ENCODE measurements at regions not wholly inside any gene's neighbourhood (a gene's known extent, or its start where the extent isn't known, plus 50 kb on each side); places are given as distances from the start of the nearest gene placed in this dataset.

DNA sequence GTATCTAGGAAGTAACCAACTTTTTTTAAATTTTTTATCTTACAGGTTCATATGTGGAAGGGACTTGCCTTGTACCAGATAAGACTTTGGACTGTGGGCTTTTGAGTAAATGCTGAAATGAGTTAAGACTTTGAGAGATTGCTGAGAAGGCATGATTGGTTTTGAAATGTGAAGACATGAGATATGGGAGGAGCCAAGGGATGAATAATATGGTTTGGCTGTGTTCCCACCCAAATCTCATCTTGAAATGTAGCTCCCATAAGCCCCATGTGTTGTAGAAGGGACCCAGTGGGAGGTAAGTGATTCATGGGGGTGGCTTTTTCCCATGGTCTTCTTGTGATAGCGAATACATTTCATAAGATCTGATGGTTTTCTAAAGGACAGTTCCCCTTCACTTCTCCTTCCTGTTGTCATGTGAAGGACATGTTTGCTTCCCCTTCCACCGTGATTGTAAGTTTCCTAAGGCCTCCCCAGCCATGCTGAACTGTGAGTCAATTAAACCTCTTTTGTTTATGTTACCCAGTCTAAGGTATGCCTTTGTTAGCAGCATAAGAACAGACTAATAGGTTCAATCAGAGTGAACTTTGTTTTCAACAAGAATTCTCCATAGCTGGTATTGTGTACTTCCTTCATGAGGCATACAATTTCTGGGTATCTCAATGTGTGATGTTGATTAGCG is 535.6 kb upstream of the MEF2C start:
- no peaks in the 10 kb centered on the region for H3K27me3 ChIP-seq (ENCODE audit: control insufficient read depth in 2 of 2, insufficient read depth in 2 of 2, low read length in 2 of 2)
- no peak for FAIRE-seq
- H3K36me3 ChIP-seq (ENCODE audit: control insufficient read depth in 2 of 2, extremely low read depth in 1 of 2, insufficient read depth in 2 of 2, low read length in 2 of 2): no peaks in the 10 kb centered on the region
- dilution Hi-C loops (cut with MboI; ENCODE audit: extremely low pct_ligation_motif_present, low sequenced_read_pairs) (no loop called here), intact Hi-C loops (cut with micrococcal nuclease) (no loop called here)
- POLR2A ChIA-PET: no interaction called here
- no peak overlapping the region for H3K27ac ChIP-seq (ENCODE audit: insufficient read depth, low read depth, low read length)
- no peaks in the 10 kb centered on the region for H3K79me2 ChIP-seq (ENCODE audit: control insufficient read depth, insufficient read depth, low read length)
- no peaks in the 10 kb centered on the region for H3K9me3 ChIP-seq (replicated peaks; ENCODE audit: control insufficient read depth, insufficient read depth, low read length)
- H3K4me1 ChIP-seq (ENCODE audit: control insufficient read depth, extremely low read depth, insufficient read depth, low read length): peaks cover 8% of the 10 kb centered on the region
- no peaks in the 10 kb centered on the region for H4K20me1 ChIP-seq (replicated peaks; ENCODE audit: control insufficient read depth, extremely low read depth, insufficient read depth, low read length)
- H3K4me3 ChIP-seq (replicated peaks in 1 of 3; ENCODE audit: insufficient read depth in 1 of 3, low read depth in 1 of 3, low read length in 3 of 3): no peak overlapping the region
- no peaks in the 10 kb centered on the region for H3K9me1 ChIP-seq (replicated peaks; ENCODE audit: control insufficient read depth, extremely low read depth, insufficient read depth, low read length)
- TF ChIP-seq GATA2 (IDR thresholded peaks at IDR 0.05; ENCODE audit: insufficient read depth, insufficient read length, low read depth, low read length) (no peak), POLR2AphosphoS5 (IDR thresholded peaks at IDR 0.05; ENCODE audit: insufficient read depth, low read depth, low read length) (no peak), FOS (IDR thresholded peaks at IDR 0.05; ENCODE audit: borderline replicate concordance, insufficient read depth, low read length) (no peak), POLR2A (IDR thresholded peaks at IDR 0.05; ENCODE audit: low read depth, low read length) (no peak), MYC (IDR thresholded peaks at IDR 0.05; ENCODE audit: low read depth, low read length) (no peak), EZH2 (IDR thresholded peaks at IDR 0.05; ENCODE audit: borderline replicate concordance, low read depth, low read length, severe bottlenecking) (no peak), JUN (IDR thresholded peaks at IDR 0.05; ENCODE audit: borderline replicate concordance, insufficient read depth, insufficient read length, low read depth) (no peak), MAX (IDR thresholded peaks at IDR 0.05; ENCODE audit: insufficient read depth, insufficient read length) (no peak)
- TF ChIP-seq, protein P1, sequence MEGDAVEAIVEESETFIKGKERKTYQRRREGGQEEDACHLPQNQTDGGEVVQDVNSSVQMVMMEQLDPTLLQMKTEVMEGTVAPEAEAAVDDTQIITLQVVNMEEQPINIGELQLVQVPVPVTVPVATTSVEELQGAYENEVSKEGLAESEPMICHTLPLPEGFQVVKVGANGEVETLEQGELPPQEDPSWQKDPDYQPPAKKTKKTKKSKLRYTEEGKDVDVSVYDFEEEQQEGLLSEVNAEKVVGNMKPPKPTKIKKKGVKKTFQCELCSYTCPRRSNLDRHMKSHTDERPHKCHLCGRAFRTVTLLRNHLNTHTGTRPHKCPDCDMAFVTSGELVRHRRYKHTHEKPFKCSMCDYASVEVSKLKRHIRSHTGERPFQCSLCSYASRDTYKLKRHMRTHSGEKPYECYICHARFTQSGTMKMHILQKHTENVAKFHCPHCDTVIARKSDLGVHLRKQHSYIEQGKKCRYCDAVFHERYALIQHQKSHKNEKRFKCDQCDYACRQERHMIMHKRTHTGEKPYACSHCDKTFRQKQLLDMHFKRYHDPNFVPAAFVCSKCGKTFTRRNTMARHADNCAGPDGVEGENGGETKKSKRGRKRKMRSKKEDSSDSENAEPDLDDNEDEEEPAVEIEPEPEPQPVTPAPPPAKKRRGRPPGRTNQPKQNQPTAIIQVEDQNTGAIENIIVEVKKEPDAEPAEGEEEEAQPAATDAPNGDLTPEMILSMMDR (IDR thresholded peaks at IDR 0.05; ENCODE audit: extremely low read depth in 1 of 2, insufficient read depth in 1 of 2, low read depth in 1 of 2, low read length in 2 of 2): no peak
- CTCF ChIA-PET: interaction anchor here (1.1 to 1.2 kb wide), 2 partner anchors 147 to 743 kb away, joined by 3 read pairs; no protein-coding TSS in a partner anchor
- no TSS peak for BruUV-seq (replicated peaks)
- H3K9ac ChIP-seq (replicated peaks; ENCODE audit: extremely low read depth, insufficient read depth, low read length): no peak overlapping the region
- H3K4me2 ChIP-seq (ENCODE audit: insufficient read depth, low read length): no peak overlapping the region
- DNase-seq (ENCODE audit: low read depth, low spot score): no peak
- H2AFZ ChIP-seq (ENCODE audit: low read depth, low read length): no peak overlapping the region

Data from endothelial cell of umbilical vein (primary cell).